ENCODE measurements at regions not wholly inside any gene's neighbourhood (a gene's known extent, or its start where the extent isn't known, plus 50 kb on each side); places are given as distances from the start of the nearest gene placed in this dataset.
"Not testable (repeated sequence)": the region's sequence is repeated elsewhere in the genome, so short reads cannot be mapped to it uniquely, and the experiment has no call there.

GRCh38 chrX:26470941-26471340 is 255.0 kb downstream of the MAGEB5 start:
- DNase-seq (no peak), ATAC-seq (no peak)
- Histone ChIP-seq H3K27ac (no peak overlapping the region), H3K4me1 (no peaks in the 10 kb centered on the region), H3K27me3 (peaks cover 0 to 5% of the 10 kb centered on the region in 2 donors), H3K4me3 (no peak overlapping the region), H3K9me3 (no peaks in the 10 kb centered on the region), H3K36me3 (no peaks in the 10 kb centered on the region)
- intact Hi-C loops (cut with DNase I) = no loop called here
- WGBS (ENCODE audit: insufficient coverage, low coverage, low lambda C conversion rate, missing lambda C conversion rate) = 54% methylated on average over 5 of the region's 5 CpGs
- TF ChIP-seq POLR2A (IDR thresholded peaks at IDR 0.05) (no peak), CTCF (IDR thresholded peaks at IDR 0.05) (no peak)

GRCh38 chrX:26466387-26466786 is 250.4 kb downstream of the MAGEB5 start:
- Histone ChIP-seq H3K36me3 (no peaks in the 10 kb centered on the region), H3K4me3 (no peak overlapping the region), H3K27me3 (peaks cover 0 to 7% of the 10 kb centered on the region in 2 donors), H3K27ac (no peak overlapping the region), H3K4me1 (no peaks in the 10 kb centered on the region), H3K9me3 (no peaks in the 10 kb centered on the region)
- intact Hi-C loops (cut with DNase I) = no loop called here
- WGBS (ENCODE audit: insufficient coverage, low coverage, low lambda C conversion rate, missing lambda C conversion rate) = 62% methylated on average over 4 of the region's 4 CpGs
- no peak for ATAC-seq
- DNase-seq = no peak
- TF ChIP-seq CTCF (IDR thresholded peaks at IDR 0.05) = no peak
- TF ChIP-seq POLR2A (IDR thresholded peaks at IDR 0.05) = no peak

GRCh38 chrX:26445288-26445687 is 229.3 kb downstream of the MAGEB5 start:
- no peaks in the 10 kb centered on the region for H3K4me1 ChIP-seq
- no peaks in the 10 kb centered on the region for H3K9me3 ChIP-seq
- ATAC-seq (no peak), DNase-seq (no peak)
- H3K4me3 ChIP-seq = no peak overlapping the region
- no peak overlapping the region for H3K27ac ChIP-seq
- 47% methylated on average over 2 of the region's 2 CpGs for WGBS (ENCODE audit: insufficient coverage, low coverage, low lambda C conversion rate, missing lambda C conversion rate)
- intact Hi-C loops (cut with DNase I) = no loop called here
- H3K27me3 ChIP-seq = no peaks in the 10 kb centered on the region
- TF ChIP-seq POLR2A (IDR thresholded peaks at IDR 0.05) (no peak), CTCF (IDR thresholded peaks at IDR 0.05) (no peak)
- H3K36me3 ChIP-seq = no peaks in the 10 kb centered on the region

GRCh38 chrX:26444417-26444816 is 228.4 kb downstream of the MAGEB5 start:
- H3K27ac ChIP-seq; H3K36me3 ChIP-seq; DNase-seq; H3K27me3 ChIP-seq; H3K9me3 ChIP-seq; intact Hi-C loops (cut with DNase I); ATAC-seq; H3K4me3 ChIP-seq; H3K4me1 ChIP-seq: not testable (repeated sequence)
- WGBS (ENCODE audit: insufficient coverage, low coverage, low lambda C conversion rate, missing lambda C conversion rate) = 66% methylated on average over 3 of the region's 3 CpGs

- H3K27ac ChIP-seq = no peak overlapping the region
- 5% methylated on average over 1 of the region's 1 CpG for WGBS (ENCODE audit: insufficient coverage, low coverage, low lambda C conversion rate, missing lambda C conversion rate)
- peaks cover 0 to 6% of the 10 kb centered on the region in 2 donors for H3K27me3 ChIP-seq
- H3K4me3 ChIP-seq = no peak overlapping the region
- no peaks in the 10 kb centered on the region for H3K4me1 ChIP-seq
- ATAC-seq (no peak), DNase-seq (no peak)
- TF ChIP-seq POLR2A (IDR thresholded peaks at IDR 0.05) (no peak), CTCF (IDR thresholded peaks at IDR 0.05) (peak in 3 of 4 donors; percentile 24 to 39 (median 25))
- intact Hi-C loops (cut with DNase I) = no loop called here
- no peaks in the 10 kb centered on the region for H3K9me3 ChIP-seq
- H3K36me3 ChIP-seq = no peaks in the 10 kb centered on the region
These were observed 226.4 kb downstream of the MAGEB5 start for GRCh38 chrX:26442340-26442739.
